ENCODE measurements at regions not wholly inside any gene's neighbourhood (a gene's known extent, or its start where the extent isn't known, plus 50 kb on each side); places are given as distances from the start of the nearest gene placed in this dataset.
A peak's percentile ranks its signal among the peaks of the same experiment; 100 is the strongest.

GRCh38 chr5:135729321-135729786, 105.1 kb upstream of the SLC25A48 start:
- TF ChIP-seq, protein P1, sequence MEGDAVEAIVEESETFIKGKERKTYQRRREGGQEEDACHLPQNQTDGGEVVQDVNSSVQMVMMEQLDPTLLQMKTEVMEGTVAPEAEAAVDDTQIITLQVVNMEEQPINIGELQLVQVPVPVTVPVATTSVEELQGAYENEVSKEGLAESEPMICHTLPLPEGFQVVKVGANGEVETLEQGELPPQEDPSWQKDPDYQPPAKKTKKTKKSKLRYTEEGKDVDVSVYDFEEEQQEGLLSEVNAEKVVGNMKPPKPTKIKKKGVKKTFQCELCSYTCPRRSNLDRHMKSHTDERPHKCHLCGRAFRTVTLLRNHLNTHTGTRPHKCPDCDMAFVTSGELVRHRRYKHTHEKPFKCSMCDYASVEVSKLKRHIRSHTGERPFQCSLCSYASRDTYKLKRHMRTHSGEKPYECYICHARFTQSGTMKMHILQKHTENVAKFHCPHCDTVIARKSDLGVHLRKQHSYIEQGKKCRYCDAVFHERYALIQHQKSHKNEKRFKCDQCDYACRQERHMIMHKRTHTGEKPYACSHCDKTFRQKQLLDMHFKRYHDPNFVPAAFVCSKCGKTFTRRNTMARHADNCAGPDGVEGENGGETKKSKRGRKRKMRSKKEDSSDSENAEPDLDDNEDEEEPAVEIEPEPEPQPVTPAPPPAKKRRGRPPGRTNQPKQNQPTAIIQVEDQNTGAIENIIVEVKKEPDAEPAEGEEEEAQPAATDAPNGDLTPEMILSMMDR (IDR thresholded peaks at IDR 0.05; ENCODE audit: insufficient read depth, low read length, poor library complexity, severe bottlenecking), result peak; percentile 32
- DNase-seq (ENCODE audit: low read depth), result no peak
- no peaks in the 10 kb centered on the region for H3K27me3 ChIP-seq (ENCODE audit: control insufficient read depth, insufficient read depth, low read length)
- no peak overlapping the region for H3K4me3 ChIP-seq (ENCODE audit: low read depth, low read length)
- H3K36me3 ChIP-seq (ENCODE audit: control insufficient read depth, insufficient read depth, low read length), result no peaks in the 10 kb centered on the region

DNA sequence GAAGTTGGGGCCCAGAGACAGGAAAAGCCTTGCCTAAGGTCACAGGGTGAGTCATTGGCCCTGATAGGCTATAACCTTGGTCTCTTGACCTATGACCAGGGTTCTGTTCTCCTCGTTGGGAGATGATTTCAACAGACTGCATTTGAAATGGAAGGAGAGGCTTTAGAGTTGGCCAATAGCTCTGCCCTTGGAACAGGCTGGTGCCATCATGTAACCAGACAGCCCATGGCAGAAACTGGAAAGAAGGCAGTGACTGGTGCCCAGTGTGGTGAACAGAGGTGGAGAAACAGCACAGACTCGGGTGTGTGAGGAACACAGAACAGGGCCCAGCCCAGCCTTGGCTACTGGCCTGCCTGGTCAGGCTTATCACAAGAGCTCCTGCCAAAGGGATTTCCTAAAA, 109.8 kb upstream of the SLC25A48 start:
- TF ChIP-seq, protein P1 (IDR thresholded peaks at IDR 0.05; ENCODE audit: insufficient read depth, low read length, poor library complexity, severe bottlenecking), result no peak
- H3K27me3 ChIP-seq (ENCODE audit: control insufficient read depth, insufficient read depth, low read length), result no peaks in the 10 kb centered on the region
- DNase-seq (ENCODE audit: low read depth), result no peak
- H3K36me3 ChIP-seq (ENCODE audit: control insufficient read depth, insufficient read depth, low read length), result no peaks in the 10 kb centered on the region
- H3K4me3 ChIP-seq (ENCODE audit: low read depth, low read length), result no peak overlapping the region

- no peak for DNase-seq (ENCODE audit: low read depth)
- TF ChIP-seq, protein P1 (IDR thresholded peaks at IDR 0.05; ENCODE audit: insufficient read depth, low read length, poor library complexity, severe bottlenecking), result no peak
- no peaks in the 10 kb centered on the region for H3K36me3 ChIP-seq (ENCODE audit: control insufficient read depth, insufficient read depth, low read length)
- no peaks in the 10 kb centered on the region for H3K27me3 ChIP-seq (ENCODE audit: control insufficient read depth, insufficient read depth, low read length)
- H3K4me3 ChIP-seq (ENCODE audit: low read depth, low read length), result no peak overlapping the region
Observed at GRCh38 chr5:135723491-135723890, 111.0 kb upstream of the SLC25A48 start.

DNA sequence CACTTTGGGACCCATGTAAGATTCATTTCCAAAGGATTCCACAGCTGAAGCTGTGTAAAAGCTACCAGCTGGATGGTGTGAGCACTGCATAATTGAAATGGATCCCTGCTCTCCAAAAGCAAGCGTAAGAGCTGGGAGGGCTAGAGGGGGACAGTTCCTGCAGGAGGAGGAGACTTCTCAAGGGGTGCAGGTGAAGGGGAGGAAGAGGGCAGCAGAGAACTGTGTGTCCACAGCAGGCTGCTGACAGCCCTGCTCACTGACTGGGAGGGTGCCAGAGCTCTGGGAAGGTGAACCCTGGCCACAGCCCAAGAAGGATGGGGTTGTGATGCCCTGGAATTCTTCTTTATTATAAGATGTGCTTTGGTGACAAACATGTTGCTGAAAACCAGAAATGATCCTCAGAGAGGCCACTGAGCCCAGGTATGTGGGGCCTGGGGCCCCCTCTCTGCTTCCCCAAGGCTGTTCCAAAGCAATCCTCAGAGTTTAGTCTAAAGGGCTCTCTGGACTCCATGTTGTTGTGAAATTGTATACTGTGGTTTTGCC, 112.8 kb upstream of the SLC25A48 start:
- no peaks in the 10 kb centered on the region for H3K27me3 ChIP-seq (ENCODE audit: control insufficient read depth, insufficient read depth, low read length)
- TF ChIP-seq, protein P1 (IDR thresholded peaks at IDR 0.05; ENCODE audit: insufficient read depth, low read length, poor library complexity, severe bottlenecking), result no peak
- DNase-seq (ENCODE audit: low read depth), result no peak

DNA sequence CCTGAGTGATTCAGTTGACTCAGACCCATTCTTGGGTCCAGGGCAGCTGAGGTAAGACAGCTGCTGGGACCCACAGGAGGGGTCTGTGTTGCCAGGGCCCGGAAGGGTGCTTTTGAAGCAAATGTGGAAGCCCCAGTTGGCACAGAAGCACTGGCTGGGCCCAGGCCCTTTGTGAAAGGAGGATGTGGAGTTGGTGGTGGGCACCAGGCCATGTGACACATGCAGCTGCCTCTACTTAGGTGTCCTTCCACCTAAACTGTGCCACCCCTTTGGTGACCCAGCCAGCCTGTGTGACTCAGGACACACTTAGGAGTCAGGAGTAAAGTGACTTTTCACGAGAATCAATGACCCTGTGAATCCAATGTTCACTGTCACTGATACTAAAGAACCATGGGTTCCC, 114.3 kb upstream of the SLC25A48 start:
- no peaks in the 10 kb centered on the region for H3K36me3 ChIP-seq (ENCODE audit: control insufficient read depth, insufficient read depth, low read length)
- TF ChIP-seq, protein P1 (IDR thresholded peaks at IDR 0.05; ENCODE audit: insufficient read depth, low read length, poor library complexity, severe bottlenecking), result no peak
- no peaks in the 10 kb centered on the region for H3K27me3 ChIP-seq (ENCODE audit: control insufficient read depth, insufficient read depth, low read length)
- H3K4me3 ChIP-seq (ENCODE audit: low read depth, low read length), result no peak overlapping the region
- no peak for DNase-seq (ENCODE audit: low read depth)

More for the DNA sequence above, 112.8 kb upstream of the SLC25A48 start:
- Histone ChIP-seq H3K36me3 (ENCODE audit: control insufficient read depth, insufficient read depth, low read length) (no peaks in the 10 kb centered on the region), H3K4me3 (ENCODE audit: low read depth, low read length) (no peak overlapping the region)

DNA sequence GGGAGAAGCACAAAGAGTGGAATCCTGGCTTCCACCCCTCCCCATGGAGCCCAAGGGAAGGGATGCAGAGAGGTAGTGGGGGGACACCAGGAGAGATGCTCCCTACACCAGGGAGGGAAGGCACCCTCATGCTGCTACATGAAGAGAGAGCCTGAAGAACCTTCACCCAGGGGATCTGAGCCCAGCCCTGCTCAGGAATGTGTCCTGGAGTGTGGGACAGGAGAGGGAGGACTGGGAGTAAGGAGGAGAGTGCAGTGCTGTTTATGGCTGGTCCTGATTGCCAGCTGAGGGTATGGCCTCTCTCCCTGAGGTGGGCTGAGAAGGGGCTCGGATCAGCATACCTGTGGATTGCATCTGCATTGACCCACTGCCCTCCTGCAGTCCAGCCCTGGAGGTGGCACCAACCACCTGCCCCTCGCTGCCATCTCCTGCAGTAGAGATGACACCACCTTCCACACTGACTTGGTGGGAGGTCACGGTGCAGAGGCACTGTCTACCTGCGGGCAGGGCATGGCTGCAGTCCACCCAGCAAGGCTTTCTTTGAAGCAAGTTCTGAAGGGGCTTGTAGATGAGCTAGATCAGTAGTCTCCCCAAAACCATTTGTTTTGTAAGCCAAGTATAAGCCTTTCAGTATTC, 114.9 kb upstream of the SLC25A48 start:
- no peak overlapping the region for H3K4me3 ChIP-seq (ENCODE audit: low read depth, low read length)
- H3K36me3 ChIP-seq (ENCODE audit: control insufficient read depth, insufficient read depth, low read length), result no peaks in the 10 kb centered on the region
- no peaks in the 10 kb centered on the region for H3K27me3 ChIP-seq (ENCODE audit: control insufficient read depth, insufficient read depth, low read length)
- TF ChIP-seq, protein P1 (IDR thresholded peaks at IDR 0.05; ENCODE audit: insufficient read depth, low read length, poor library complexity, severe bottlenecking), result no peak
- DNase-seq (ENCODE audit: low read depth), result no peak
